22Rv1 (cell line): ENCODE measurements at regions not wholly inside any gene's neighbourhood (a gene's known extent, or its start where the extent isn't known, plus 50 kb on each side); places are given as distances from the start of the nearest gene placed in this dataset.

Source experiments
- ZFX ChIP-seq: fragments of 450-650 bp; IDR thresholded peaks from 2 replicates; pipeline ENCODE4 v1.6.1; 2017; ENCODE audit warnings: antibody characterized with exemption, borderline replicate concordance
- TF ChIP-seq, protein P1 (sequence below): fragments of 450-650 bp; IDR thresholded peaks from 2 replicates; pipeline ENCODE4 v1.5.1; 2017; ENCODE audit warnings: mild to moderate bottlenecking

DNA sequence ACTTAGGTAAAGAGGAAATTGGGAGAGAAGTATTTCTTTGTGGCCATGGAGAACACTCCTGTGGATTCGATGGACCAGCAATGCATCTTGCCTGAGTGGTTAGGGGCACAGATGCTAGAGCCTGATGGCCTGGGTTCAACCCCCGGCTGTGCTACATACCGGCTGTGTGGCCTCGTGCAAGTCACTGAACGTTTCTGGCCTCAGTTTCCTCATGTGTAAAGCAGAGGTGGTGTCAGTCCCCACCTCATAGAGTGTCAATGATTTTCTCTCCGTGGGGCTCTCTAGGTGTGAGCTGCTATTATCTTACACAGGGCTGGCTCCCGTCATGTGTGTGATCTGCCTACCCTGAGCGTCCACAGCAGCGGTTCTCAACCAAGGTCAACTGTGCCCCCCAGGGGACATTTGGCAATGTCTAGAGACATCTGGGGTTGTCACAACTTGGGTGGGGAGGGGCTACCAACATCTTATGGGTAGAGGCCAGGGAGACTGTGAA lies 50.0 kb upstream of the PTPN1 start:
- TF ChIP-seq, protein P1, sequence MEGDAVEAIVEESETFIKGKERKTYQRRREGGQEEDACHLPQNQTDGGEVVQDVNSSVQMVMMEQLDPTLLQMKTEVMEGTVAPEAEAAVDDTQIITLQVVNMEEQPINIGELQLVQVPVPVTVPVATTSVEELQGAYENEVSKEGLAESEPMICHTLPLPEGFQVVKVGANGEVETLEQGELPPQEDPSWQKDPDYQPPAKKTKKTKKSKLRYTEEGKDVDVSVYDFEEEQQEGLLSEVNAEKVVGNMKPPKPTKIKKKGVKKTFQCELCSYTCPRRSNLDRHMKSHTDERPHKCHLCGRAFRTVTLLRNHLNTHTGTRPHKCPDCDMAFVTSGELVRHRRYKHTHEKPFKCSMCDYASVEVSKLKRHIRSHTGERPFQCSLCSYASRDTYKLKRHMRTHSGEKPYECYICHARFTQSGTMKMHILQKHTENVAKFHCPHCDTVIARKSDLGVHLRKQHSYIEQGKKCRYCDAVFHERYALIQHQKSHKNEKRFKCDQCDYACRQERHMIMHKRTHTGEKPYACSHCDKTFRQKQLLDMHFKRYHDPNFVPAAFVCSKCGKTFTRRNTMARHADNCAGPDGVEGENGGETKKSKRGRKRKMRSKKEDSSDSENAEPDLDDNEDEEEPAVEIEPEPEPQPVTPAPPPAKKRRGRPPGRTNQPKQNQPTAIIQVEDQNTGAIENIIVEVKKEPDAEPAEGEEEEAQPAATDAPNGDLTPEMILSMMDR, result no peak
- TF ChIP-seq ZFX, result no peak
